ENCODE measurements at regions not wholly inside any gene's neighbourhood (a gene's known extent, or its start where the extent isn't known, plus 50 kb on each side); places are given as distances from the start of the nearest gene placed in this dataset.
"Not testable (repeated sequence)": the region's sequence is repeated elsewhere in the genome, so short reads cannot be mapped to it uniquely, and the experiment has no call there.

- H3K27ac Mint-ChIP-seq: no peak overlapping the region
- Histone ChIP-seq H2AFZ (ENCODE audit: insufficient read depth, low read depth, low read length, poor library complexity, severe bottlenecking) (no peak overlapping the region), H3K27ac (ENCODE audit: low read length in 2 of 2) (no peak overlapping the region), H3K36me3 (replicated peaks in 1 of 2; ENCODE audit: control extremely low read depth in 1 of 2, control insufficient read depth in 1 of 2, extremely low read depth in 1 of 2, insufficient read depth in 2 of 2, low read length in 1 of 2) (no peaks in the 10 kb centered on the region), H3K4me1 (ENCODE audit: control insufficient read depth in 2 of 2, insufficient read depth in 2 of 2, low read length in 2 of 2) (no peaks in the 10 kb centered on the region), H3K9me3 (ENCODE audit: control extremely low read depth in 1 of 3, control insufficient read depth in 2 of 3, insufficient read depth in 1 of 3, low read length in 2 of 3) (peaks cover 0 to 8% (median 0%) of the 10 kb centered on the region in 3 donors), H3K4me2 (replicated peaks; ENCODE audit: low read depth, low read length, poor library complexity, severe bottlenecking) (no peak overlapping the region), H3K79me2 (ENCODE audit: control insufficient read depth, insufficient read depth, low read length) (no peaks in the 10 kb centered on the region), H3K27me3 (replicated peaks in 1 of 4; ENCODE audit: control extremely low read depth in 1 of 4, control insufficient read depth in 3 of 4, insufficient read depth in 4 of 4, low read length in 3 of 4) (no peaks in the 10 kb centered on the region), H3K4me3 (ENCODE audit: control extremely low read depth in 1 of 5, extremely low read depth in 1 of 5, insufficient read depth in 1 of 5, low read depth in 2 of 5, low read length in 4 of 5) (no peak overlapping the region), H3K9ac (ENCODE audit: low read length) (no peak overlapping the region), H4K20me1 (ENCODE audit: control insufficient read depth, insufficient read depth, low read length, poor library complexity, severe bottlenecking) (no peaks in the 10 kb centered on the region)
- TF ChIP-seq EZH2 (IDR thresholded peaks at IDR 0.05; ENCODE audit: borderline replicate concordance, insufficient read depth, low read depth, low read length, poor library complexity, severe bottlenecking): no peak
- CTCF ChIA-PET: no interaction called here
- ATAC-seq (ENCODE audit: low read depth) (no peak), DNase-seq (no peak)
- intact Hi-C loops (cut with micrococcal nuclease): no loop called here
- WGBS (ENCODE audit: insufficient coverage): 100% methylated on average over 1 of the region's 1 CpG
- no peaks in the 10 kb centered on the region for H3K4me1 Mint-ChIP-seq
- peaks cover 29% of the 10 kb centered on the region for H3K27me3 Mint-ChIP-seq
- H3K4me3 Mint-ChIP-seq: no peak overlapping the region
- POLR2A ChIA-PET: no interaction called here
- H3K9me3 Mint-ChIP-seq (ENCODE audit: insufficient read depth): no peaks in the 10 kb centered on the region
Observed at GRCh38 chr17:65305778-65306177, 168.6 kb downstream of the RGS9 start.

GRCh38 chr17:65305116-65305515, 167.9 kb downstream of the RGS9 start:
- H3K9me3 Mint-ChIP-seq (ENCODE audit: insufficient read depth): no peaks in the 10 kb centered on the region
- ChIA-PET CTCF (no interaction called here), POLR2A (no interaction called here)
- no peak overlapping the region for H3K4me3 Mint-ChIP-seq
- Histone ChIP-seq H3K4me2 (replicated peaks; ENCODE audit: low read depth, low read length, poor library complexity, severe bottlenecking) (no peak overlapping the region), H3K27ac (ENCODE audit: low read length in 2 of 2) (no peak overlapping the region), H3K27me3 (replicated peaks in 1 of 4; ENCODE audit: control extremely low read depth in 1 of 4, control insufficient read depth in 3 of 4, insufficient read depth in 4 of 4, low read length in 3 of 4) (no peaks in the 10 kb centered on the region), H3K36me3 (replicated peaks in 1 of 2; ENCODE audit: control extremely low read depth in 1 of 2, control insufficient read depth in 1 of 2, extremely low read depth in 1 of 2, insufficient read depth in 2 of 2, low read length in 1 of 2) (no peaks in the 10 kb centered on the region), H3K9ac (ENCODE audit: low read length) (no peak overlapping the region), H3K9me3 (ENCODE audit: control extremely low read depth in 1 of 3, control insufficient read depth in 2 of 3, insufficient read depth in 1 of 3, low read length in 2 of 3) (peaks cover 0 to 8% (median 0%) of the 10 kb centered on the region in 3 donors), H3K4me1 (ENCODE audit: control insufficient read depth in 2 of 2, insufficient read depth in 2 of 2, low read length in 2 of 2) (no peaks in the 10 kb centered on the region), H3K4me3 (ENCODE audit: control extremely low read depth in 1 of 5, extremely low read depth in 1 of 5, insufficient read depth in 1 of 5, low read depth in 2 of 5, low read length in 4 of 5) (no peak overlapping the region), H3K79me2 (ENCODE audit: control insufficient read depth, insufficient read depth, low read length) (no peaks in the 10 kb centered on the region), H4K20me1 (ENCODE audit: control insufficient read depth, insufficient read depth, low read length, poor library complexity, severe bottlenecking) (no peaks in the 10 kb centered on the region), H2AFZ (ENCODE audit: insufficient read depth, low read depth, low read length, poor library complexity, severe bottlenecking) (no peak overlapping the region)
- intact Hi-C loops (cut with micrococcal nuclease): no loop called here
- no peak for ATAC-seq (ENCODE audit: low read depth)
- no peaks in the 10 kb centered on the region for H3K4me1 Mint-ChIP-seq
- no peak for TF ChIP-seq EZH2 (IDR thresholded peaks at IDR 0.05; ENCODE audit: borderline replicate concordance, insufficient read depth, low read depth, low read length, poor library complexity, severe bottlenecking)
- no peak for TF ChIP-seq CTCF (IDR thresholded peaks at IDR 0.05)
- H3K27me3 Mint-ChIP-seq: peaks cover 24% of the 10 kb centered on the region
- no peak for DNase-seq
- H3K27ac Mint-ChIP-seq: no peak overlapping the region
- 89% methylated on average over 4 of the region's 7 CpGs for WGBS (ENCODE audit: insufficient coverage)

GRCh38 chr17:65301882-65302281, 164.7 kb downstream of the RGS9 start:
- H3K9ac ChIP-seq (ENCODE audit: low read length); H3K4me2 ChIP-seq (replicated peaks; ENCODE audit: low read depth, low read length, poor library complexity, severe bottlenecking); H3K27ac ChIP-seq (ENCODE audit: low read length in 2 of 2); H3K4me3 Mint-ChIP-seq; H3K27me3 ChIP-seq (replicated peaks in 1 of 4; ENCODE audit: control extremely low read depth in 1 of 4, control insufficient read depth in 3 of 4, insufficient read depth in 4 of 4, low read length in 3 of 4); POLR2A ChIA-PET; intact Hi-C loops (cut with micrococcal nuclease); DNase-seq; H3K4me1 Mint-ChIP-seq; H3K79me2 ChIP-seq (ENCODE audit: control insufficient read depth, insufficient read depth, low read length); H3K9me3 ChIP-seq (ENCODE audit: control extremely low read depth in 1 of 3, control insufficient read depth in 2 of 3, insufficient read depth in 1 of 3, low read length in 2 of 3); H3K36me3 ChIP-seq (replicated peaks in 1 of 2; ENCODE audit: control extremely low read depth in 1 of 2, control insufficient read depth in 1 of 2, extremely low read depth in 1 of 2, insufficient read depth in 2 of 2, low read length in 1 of 2); H2AFZ ChIP-seq (ENCODE audit: insufficient read depth, low read depth, low read length, poor library complexity, severe bottlenecking); H3K27ac Mint-ChIP-seq; H4K20me1 ChIP-seq (ENCODE audit: control insufficient read depth, insufficient read depth, low read length, poor library complexity, severe bottlenecking); H3K4me1 ChIP-seq (ENCODE audit: control insufficient read depth in 2 of 2, insufficient read depth in 2 of 2, low read length in 2 of 2); CTCF ChIA-PET; H3K4me3 ChIP-seq (ENCODE audit: control extremely low read depth in 1 of 5, extremely low read depth in 1 of 5, insufficient read depth in 1 of 5, low read depth in 2 of 5, low read length in 4 of 5); H3K9me3 Mint-ChIP-seq (ENCODE audit: insufficient read depth); ATAC-seq (ENCODE audit: low read depth): not testable (repeated sequence)
- peaks cover 19% of the 10 kb centered on the region for H3K27me3 Mint-ChIP-seq
- WGBS (ENCODE audit: insufficient coverage): 89% methylated on average over 3 of the region's 4 CpGs
